Upper lobe of right lung (tissue), 1 donor: ENCODE measurements at regions not wholly inside any gene's neighbourhood (a gene's known extent, or its start where the extent isn't known, plus 50 kb on each side); places are given as distances from the start of the nearest gene placed in this dataset.
"Not testable (repeated sequence)": the region's sequence is repeated elsewhere in the genome, so short reads cannot be mapped to it uniquely, and the experiment has no call there.

Experiments used
- ATAC-seq: fragments of 200-7000 bp; cut with Tn5 transposase; one replicate; pipeline ENCODE4 v1.9.1; 2020; ENCODE audit warnings: mild to moderate bottlenecking, moderate library complexity
- DNase-seq: peaks from one replicate; pipeline ENCODE4 v3.0.0-alpha.2; 2020
- H3K27ac ChIP-seq: fragments of 200-600 bp; one replicate; pipeline ENCODE4 v1.8.0; 2022
- H3K27me3 ChIP-seq: fragments of 200-600 bp; one replicate; pipeline ENCODE4 v1.8.0; 2022; ENCODE audit warnings: mild to moderate bottlenecking
- H3K36me3 ChIP-seq: fragments of 200-600 bp; one replicate; pipeline ENCODE4 v1.8.0; 2022
- H3K4me1 ChIP-seq: fragments of 200-600 bp; one replicate; pipeline ENCODE4 v1.8.0; 2022
- H3K4me3 ChIP-seq: fragments of 200-600 bp; one replicate; pipeline ENCODE4 v1.8.0; 2022; ENCODE audit warnings: mild to moderate bottlenecking
- H3K9me3 ChIP-seq: fragments of 200-600 bp; one replicate; pipeline ENCODE4 v1.8.0; 2022
- CTCF ChIP-seq: fragments of 200-600 bp; IDR thresholded peaks from one replicate; pipeline ENCODE4 v1.8.0; 2022; ENCODE audit warnings: antibody characterized with exemption
- intact Hi-C: fragments of 100-400 bp; cut with DNase I; formaldehyde crosslinking; loops from one replicate; pipeline ENCODE4 v1.11.0; 2022
- donor health status: DM: no; HTN: yes; CAD: no; lungs with severe emphysema.

GRCh38 chr10:131579251-131580071 is 267.9 kb upstream of the TCERG1L start:
- Histone ChIP-seq H3K9me3 (no peaks in the 10 kb centered on the region), H3K4me1 (no peaks in the 10 kb centered on the region), H3K27ac (no peak overlapping the region), H3K36me3 (no peaks in the 10 kb centered on the region), H3K27me3 (no peaks in the 10 kb centered on the region), H3K4me3 (no peak overlapping the region)
- no peak for TF ChIP-seq CTCF
- ATAC-seq: peak; percentile 6
- peak; percentile 53 for DNase-seq
- intact Hi-C loops: no loop called here

- no peaks in the 10 kb centered on the region for H3K9me3 ChIP-seq
- ATAC-seq: peak; percentile 18
- H3K36me3 ChIP-seq: no peaks in the 10 kb centered on the region
- TF ChIP-seq CTCF: no peak
- no peaks in the 10 kb centered on the region for H3K27me3 ChIP-seq
- intact Hi-C loops: no loop called here
- H3K27ac ChIP-seq: no peak overlapping the region
- H3K4me1 ChIP-seq: no peaks in the 10 kb centered on the region
- H3K4me3 ChIP-seq: no peak overlapping the region
- DNase-seq: peak; percentile 32
These were observed 268.6 kb upstream of the TCERG1L start for GRCh38 chr10:131580076-131580652.

- no peak for TF ChIP-seq CTCF
- no peak overlapping the region for H3K4me3 ChIP-seq
- H3K9me3 ChIP-seq: no peaks in the 10 kb centered on the region
- DNase-seq (no peak), ATAC-seq (no peak)
- H3K36me3 ChIP-seq: no peaks in the 10 kb centered on the region
- H3K27ac ChIP-seq: no peak overlapping the region
- no peaks in the 10 kb centered on the region for H3K4me1 ChIP-seq
- intact Hi-C loops: no loop called here
- H3K27me3 ChIP-seq: no peaks in the 10 kb centered on the region
These were observed 269.2 kb upstream of the TCERG1L start for GRCh38 chr10:131580674-131581073.

- H3K9me3 ChIP-seq, H3K4me1 ChIP-seq, H3K27me3 ChIP-seq, intact Hi-C loops, ATAC-seq, H3K4me3 ChIP-seq, H3K36me3 ChIP-seq, H3K27ac ChIP-seq: not testable (repeated sequence)
- peak; percentile 45 for DNase-seq
These were observed 270.0 kb upstream of the TCERG1L start for GRCh38 chr10:131581547-131581946.

- Histone ChIP-seq H3K4me3 (no peak overlapping the region), H3K9me3 (no peaks in the 10 kb centered on the region), H3K36me3 (no peaks in the 10 kb centered on the region), H3K27me3 (no peaks in the 10 kb centered on the region), H3K27ac (no peak overlapping the region), H3K4me1 (no peaks in the 10 kb centered on the region)
- no peak for TF ChIP-seq CTCF
- DNase-seq (no peak), ATAC-seq (no peak)
- intact Hi-C loops: no loop called here
These were observed 272.8 kb upstream of the TCERG1L start for GRCh38 chr10:131584287-131584686.

- ATAC-seq (no peak), DNase-seq (no peak)
- Histone ChIP-seq H3K36me3 (no peaks in the 10 kb centered on the region), H3K4me3 (no peak overlapping the region), H3K4me1 (no peaks in the 10 kb centered on the region), H3K9me3 (no peaks in the 10 kb centered on the region), H3K27me3 (no peaks in the 10 kb centered on the region), H3K27ac (no peak overlapping the region)
- TF ChIP-seq CTCF: no peak
- intact Hi-C loops: no loop called here
These were observed 274.2 kb upstream of the TCERG1L start for GRCh38 chr10:131585761-131586160.
